HG03575 (cell line): ENCODE measurements at regions not wholly inside any gene's neighbourhood (a gene's known extent, or its start where the extent isn't known, plus 50 kb on each side); places are given as distances from the start of the nearest gene placed in this dataset.
"Not testable (repeated sequence)": the region's sequence is repeated elsewhere in the genome, so short reads cannot be mapped to it uniquely, and the experiment has no call there.

Source experiments
- ATAC-seq: cut with Tn5 transposase; IDR thresholded peaks from one replicate; pipeline ENCODE4 v1.9.1; 2021; ENCODE audit not compliant: unreplicated experiment, insufficient number of reproducible peaks, low FRiP score; ENCODE audit errors: extremely low read depth

- ATAC-seq = no peak
Measured at GRCh38 chr5:100108883-100109282, 426.3 kb upstream of the FAM174A start.

- ATAC-seq = not testable (repeated sequence)
Measured at GRCh38 chr5:100103592-100104119, 431.5 kb upstream of the FAM174A start.

GRCh38 chr5:100101466-100101865 lies 433.7 kb upstream of the FAM174A start:
- not testable (repeated sequence) for ATAC-seq

GRCh38 chr5:100096328-100096727 lies 438.8 kb upstream of the FAM174A start:
- not testable (repeated sequence) for ATAC-seq

GRCh38 chr5:100080703-100081102 lies 454.5 kb upstream of the FAM174A start:
- not testable (repeated sequence) for ATAC-seq

- ATAC-seq = not testable (repeated sequence)
Measured at GRCh38 chr5:100079163-100079562, 456.0 kb upstream of the FAM174A start.

- not testable (repeated sequence) for ATAC-seq
Measured at GRCh38 chr5:100066020-100066419, 469.2 kb upstream of the FAM174A start.

- no peak for ATAC-seq
Measured at GRCh38 chr5:100043475-100043874, 491.7 kb upstream of the FAM174A start.

GRCh38 chr5:100026606-100027005 lies 508.6 kb upstream of the FAM174A start:
- ATAC-seq = no peak

GRCh38 chr5:100023536-100023935 lies 511.6 kb upstream of the FAM174A start:
- no peak for ATAC-seq

- no peak for ATAC-seq
Measured at GRCh38 chr5:100017520-100018262, 517.5 kb upstream of the FAM174A start.

GRCh38 chr5:100013305-100013704 lies 521.9 kb upstream of the FAM174A start:
- not testable (repeated sequence) for ATAC-seq

- ATAC-seq = not testable (repeated sequence)
Measured at GRCh38 chr5:100011160-100011559, 524.0 kb upstream of the FAM174A start.

GRCh38 chr5:100004969-100005368 lies 530.2 kb upstream of the FAM174A start:
- ATAC-seq = no peak

- no peak for ATAC-seq
Measured at GRCh38 chr5:99998319-99998718, 536.9 kb upstream of the FAM174A start.

- no peak for ATAC-seq
Measured at GRCh38 chr5:99995407-99995806, 539.8 kb upstream of the FAM174A start.

- ATAC-seq = no peak
Measured at GRCh38 chr5:99973779-99974178, 561.4 kb upstream of the FAM174A start.

- ATAC-seq = no peak
Measured at GRCh38 chr5:99955962-99956361, 579.2 kb upstream of the FAM174A start.

GRCh38 chr5:99955006-99955405 lies 580.2 kb upstream of the FAM174A start:
- no peak for ATAC-seq

GRCh38 chr5:99949969-99950524 lies 585.1 kb upstream of the FAM174A start:
- ATAC-seq = no peak
